A673 (cell line): ENCODE measurements at regions not wholly inside any gene's neighbourhood (a gene's known extent, or its start where the extent isn't known, plus 50 kb on each side); places are given as distances from the start of the nearest gene placed in this dataset.

ENCODE experiments used
- BruUV-seq: library from RNA; stranded (reverse); fragments of 400-500 nt; replicated peaks from 2 replicates; lab custom pipeline; 2021; lab: Mats Ljungman, UMichigan
- CTCF ChIA-PET: fragments of 300-600 bp; sonication (Branson Sonifier 250); formaldehyde crosslinking; loops from one replicate; lab custom pipeline; 2022; ENCODE audit warnings: antibody characterized with exemption; lab: Charles Lee
- POLR2A ChIA-PET: fragments of 300-600 bp; sonication (Branson Sonifier 250); formaldehyde crosslinking; loops from one replicate; lab custom pipeline; 2022; ENCODE audit warnings: antibody characterized with exemption; ENCODE audit not compliant: low non-redundant PET; lab: Charles Lee
- DNase-seq: peaks from one replicate; pipeline ENCODE4 v3.0.0-alpha.2; 2015; ENCODE audit warnings: low spot score
- H3K27ac ChIP-seq: fragments of 200-600 bp; sonication (generic); 2 replicates; pipeline ENCODE4 v1.5.1; 2016; ENCODE audit warnings: mixed run types, low read depth, mild to moderate bottlenecking, mixed read lengths, antibody characterized with exemption, low read length; ENCODE audit not compliant: poor library complexity, severe bottlenecking
- H3K27me3 ChIP-seq: fragments of 200-600 bp; sonication (generic); replicated peaks from 2 replicates; pipeline ENCODE4 v1.6.1; 2017; ENCODE audit warnings: mixed run types, low read depth, mild to moderate bottlenecking, mixed read lengths, antibody characterized with exemption, low read length; ENCODE audit not compliant: insufficient read depth, poor library complexity
- H3K36me3 ChIP-seq: fragments of 200-600 bp; sonication (generic); 2 replicates; pipeline ENCODE4 v1.6.1; 2016; ENCODE audit warnings: mixed run types, mild to moderate bottlenecking, mixed read lengths, antibody characterized with exemption, low read length; ENCODE audit not compliant: insufficient read depth, poor library complexity, severe bottlenecking
- H3K4me1 ChIP-seq: fragments of 200-600 bp; sonication (generic); 2 replicates; pipeline ENCODE4 v1.6.1; 2017; ENCODE audit warnings: mixed run types, mild to moderate bottlenecking, mixed read lengths, antibody characterized with exemption, low read length; ENCODE audit not compliant: insufficient read depth, poor library complexity, severe bottlenecking
- H3K4me3 ChIP-seq: fragments of 200-600 bp; sonication (generic); 2 replicates; pipeline ENCODE4 v1.5.1; 2016; ENCODE audit warnings: low read depth, mixed run types, mild to moderate bottlenecking, mixed read lengths, low read length; ENCODE audit not compliant: poor library complexity, severe bottlenecking
- H3K9me3 ChIP-seq: fragments of 200-600 bp; sonication (generic); 2 replicates; pipeline ENCODE4 v1.6.1; 2016; ENCODE audit warnings: mixed run types, low read depth, mild to moderate bottlenecking, mixed read lengths, antibody characterized with exemption, low read length; ENCODE audit not compliant: poor library complexity, severe bottlenecking
- EZH2 ChIP-seq: fragments of 200-600 bp; sonication (generic); IDR thresholded peaks from 2 replicates; pipeline ENCODE4 v1.6.1; 2017; ENCODE audit warnings: borderline replicate concordance, low read depth, mild to moderate bottlenecking, mixed read lengths, antibody characterized with exemption, low read length; ENCODE audit not compliant: poor library complexity, severe bottlenecking
- intact Hi-C: fragments of 100-400 bp; cut with micrococcal nuclease; formaldehyde crosslinking; loops from one replicate; pipeline ENCODE4 v1.10.0; 2022; ENCODE audit not compliant: unreplicated experiment
- TF ChIP-seq, protein P1 (sequence below): fragments of 300-800, 200-600 bp; sonication (generic); conservative IDR thresholded peaks from 2 replicates; pipeline ENCODE4 v1.5.1; 2017; ENCODE audit warnings: low read depth, mild to moderate bottlenecking, antibody characterized with exemption, low read length, moderate library complexity, mixed read lengths

DNA sequence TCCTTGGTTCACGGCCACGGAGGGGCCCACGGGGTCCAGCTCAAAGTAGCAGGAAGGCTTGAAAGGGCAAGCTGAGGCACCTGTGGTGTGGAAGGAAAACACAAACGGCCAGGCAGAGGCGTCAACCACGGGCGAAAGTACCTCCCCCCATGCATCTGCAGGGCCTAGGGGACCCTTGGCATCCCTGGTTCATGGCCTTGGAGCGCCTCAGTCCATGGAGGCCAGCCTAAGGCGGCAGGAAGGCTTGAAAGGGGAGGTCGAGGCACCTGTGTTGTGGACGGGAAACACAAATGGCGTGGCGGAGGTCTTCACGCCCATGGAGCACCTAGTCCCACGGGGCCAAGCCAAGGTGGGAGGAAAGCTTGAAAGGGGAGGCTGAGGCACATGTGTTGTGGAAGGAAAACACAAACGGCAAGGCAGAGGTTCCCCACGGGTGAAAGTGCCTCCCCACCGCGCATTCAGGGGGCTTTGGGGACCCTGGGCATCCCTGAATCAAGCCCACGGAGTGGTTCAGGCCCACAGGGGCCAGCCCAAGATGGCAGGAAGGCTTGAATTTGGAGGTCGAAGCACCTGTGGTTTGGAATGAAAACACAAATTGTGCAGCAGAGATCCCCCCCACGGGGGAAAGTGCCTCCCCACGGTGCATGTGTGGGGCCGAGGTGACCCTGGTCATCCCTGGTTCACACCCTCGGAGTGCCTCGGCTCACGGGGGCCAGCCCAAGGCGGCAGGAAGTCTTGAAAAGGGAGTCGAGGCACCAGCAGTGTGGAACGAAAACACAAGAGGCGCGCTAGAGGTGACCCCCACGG lies 380.8 kb downstream of the ALG10 start:
- Histone ChIP-seq H3K27ac (no peak overlapping the region), H3K4me1 (no peaks in the 10 kb centered on the region), H3K27me3 (no peaks in the 10 kb centered on the region), H3K36me3 (no peaks in the 10 kb centered on the region), H3K9me3 (peaks cover 42% of the 10 kb centered on the region), H3K4me3 (no peak overlapping the region)
- no peak for DNase-seq
- intact Hi-C loops: no loop called here
- ChIA-PET POLR2A (no interaction called here), CTCF (no interaction called here)
- TF ChIP-seq, protein P1, sequence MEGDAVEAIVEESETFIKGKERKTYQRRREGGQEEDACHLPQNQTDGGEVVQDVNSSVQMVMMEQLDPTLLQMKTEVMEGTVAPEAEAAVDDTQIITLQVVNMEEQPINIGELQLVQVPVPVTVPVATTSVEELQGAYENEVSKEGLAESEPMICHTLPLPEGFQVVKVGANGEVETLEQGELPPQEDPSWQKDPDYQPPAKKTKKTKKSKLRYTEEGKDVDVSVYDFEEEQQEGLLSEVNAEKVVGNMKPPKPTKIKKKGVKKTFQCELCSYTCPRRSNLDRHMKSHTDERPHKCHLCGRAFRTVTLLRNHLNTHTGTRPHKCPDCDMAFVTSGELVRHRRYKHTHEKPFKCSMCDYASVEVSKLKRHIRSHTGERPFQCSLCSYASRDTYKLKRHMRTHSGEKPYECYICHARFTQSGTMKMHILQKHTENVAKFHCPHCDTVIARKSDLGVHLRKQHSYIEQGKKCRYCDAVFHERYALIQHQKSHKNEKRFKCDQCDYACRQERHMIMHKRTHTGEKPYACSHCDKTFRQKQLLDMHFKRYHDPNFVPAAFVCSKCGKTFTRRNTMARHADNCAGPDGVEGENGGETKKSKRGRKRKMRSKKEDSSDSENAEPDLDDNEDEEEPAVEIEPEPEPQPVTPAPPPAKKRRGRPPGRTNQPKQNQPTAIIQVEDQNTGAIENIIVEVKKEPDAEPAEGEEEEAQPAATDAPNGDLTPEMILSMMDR: no peak
- no peak for TF ChIP-seq EZH2
- no TSS peak for BruUV-seq

DNA sequence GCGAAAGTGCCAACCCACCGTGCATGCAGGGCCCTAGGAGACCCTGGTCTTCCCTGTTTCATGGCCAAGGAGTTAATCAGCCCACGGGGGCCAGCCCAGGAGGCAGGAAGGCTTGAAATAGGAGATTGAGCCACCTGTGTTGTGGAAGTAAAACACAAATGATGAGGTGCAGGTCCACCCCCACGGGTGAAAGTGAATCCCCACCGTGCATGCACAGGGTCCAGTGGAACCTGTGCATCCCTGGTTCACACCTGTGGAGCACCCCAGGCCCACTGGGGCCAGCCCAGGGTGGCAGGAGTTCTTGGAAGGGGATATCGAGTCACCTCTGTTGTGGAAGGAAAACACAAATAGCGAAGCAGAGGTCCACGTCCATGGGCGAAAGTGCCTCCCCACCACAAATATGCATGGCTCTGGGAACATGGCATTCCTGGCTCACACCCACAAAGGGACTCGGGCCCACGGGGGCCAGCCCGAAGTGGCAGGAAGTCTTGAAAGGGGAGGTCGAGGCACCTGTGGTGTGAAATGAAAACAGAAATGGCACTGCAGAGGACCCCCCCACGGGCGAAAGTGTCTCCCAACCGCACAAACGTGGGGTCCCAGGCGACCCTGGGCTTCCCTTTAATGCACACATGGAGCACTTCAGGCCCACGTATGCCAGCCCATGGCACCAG lies 381.5 kb downstream of the ALG10 start:
- BruUV-seq: no TSS peak
- CTCF ChIA-PET: no interaction called here
- no peak for DNase-seq
- H3K4me1 ChIP-seq: no peaks in the 10 kb centered on the region
- peaks cover 47% of the 10 kb centered on the region for H3K9me3 ChIP-seq
- TF ChIP-seq, protein P1: no peak
- no peak for TF ChIP-seq EZH2
- POLR2A ChIA-PET: no interaction called here
- H3K27me3 ChIP-seq: no peaks in the 10 kb centered on the region
- intact Hi-C loops: no loop called here
- no peaks in the 10 kb centered on the region for H3K36me3 ChIP-seq
- H3K27ac ChIP-seq: no peak overlapping the region
- H3K4me3 ChIP-seq: no peak overlapping the region

DNA sequence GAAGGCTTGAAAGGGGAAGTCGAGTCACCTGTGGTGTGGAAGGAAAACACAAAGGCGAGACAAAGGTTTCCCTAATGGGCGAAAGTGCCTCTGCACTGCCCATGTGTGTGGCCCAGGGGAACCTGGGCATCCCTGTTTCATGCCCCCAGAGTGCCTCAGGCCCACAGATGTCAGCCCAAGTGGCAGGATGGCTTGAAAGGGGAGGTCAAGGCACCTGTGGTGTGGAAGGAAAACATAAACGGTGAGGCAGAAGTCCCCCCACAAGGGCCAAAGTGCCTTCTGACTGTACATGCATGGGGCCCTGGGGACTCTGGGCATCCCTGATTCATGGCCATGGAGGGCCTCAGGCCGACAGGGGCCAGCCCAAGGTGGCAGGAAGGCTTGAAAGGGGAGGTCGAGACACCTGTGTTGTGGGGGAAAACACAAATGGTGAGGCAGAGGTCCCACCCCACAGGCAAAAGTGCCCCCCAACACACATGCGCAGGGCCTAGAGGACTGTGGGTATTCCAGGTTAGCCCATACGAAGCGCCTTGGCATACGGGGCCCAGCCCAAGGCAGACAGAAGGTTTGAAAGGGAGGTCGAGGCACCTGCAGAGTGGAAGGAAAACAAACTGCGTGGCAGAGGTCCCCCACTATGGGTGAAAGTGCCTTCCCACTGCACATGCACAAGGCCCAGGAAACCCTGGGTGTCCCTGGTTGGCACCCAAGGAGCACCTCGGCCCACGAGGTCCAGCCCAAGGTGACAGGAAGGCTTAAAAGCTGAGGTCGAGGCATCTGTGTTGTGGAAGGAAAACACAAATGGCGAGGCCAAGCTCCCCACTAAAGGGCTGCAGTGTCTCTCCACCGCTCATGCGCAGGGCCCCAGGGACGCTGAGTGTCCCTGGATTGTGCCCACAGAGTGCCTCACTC lies 382.3 kb downstream of the ALG10 start:
- no peak for TF ChIP-seq EZH2
- TF ChIP-seq, protein P1: no peak
- POLR2A ChIA-PET: no interaction called here
- Histone ChIP-seq H3K27ac (no peak overlapping the region), H3K36me3 (no peaks in the 10 kb centered on the region), H3K4me1 (no peaks in the 10 kb centered on the region), H3K27me3 (no peaks in the 10 kb centered on the region), H3K4me3 (no peak overlapping the region), H3K9me3 (peaks cover 52% of the 10 kb centered on the region)
- intact Hi-C loops: no loop called here
- no peak for DNase-seq
- BruUV-seq: no TSS peak
- CTCF ChIA-PET: no interaction called here
